NOMO-1 (cell line): ENCODE measurements at regions not wholly inside any gene's neighbourhood (a gene's known extent, or its start where the extent isn't known, plus 50 kb on each side); places are given as distances from the start of the nearest gene placed in this dataset.

Source experiments
- DNase-seq, 2 experiments: peaks; one replicate each; lab custom pipeline; 2025; ENCODE audit not compliant: unreplicated experiment in 2 of 2; lab: John Stamatoyannopoulos, UW

GRCh38 chr3:147924755-147925154 lies 515.6 kb downstream of the ZIC1 start:
- DNase-seq = no peak

GRCh38 chr3:147925272-147925671 lies 516.1 kb downstream of the ZIC1 start:
- DNase-seq = no peak

GRCh38 chr3:147930232-147930807 lies 521.2 kb downstream of the ZIC1 start:
- no peak for DNase-seq

GRCh38 chr3:147934451-147935180 lies 525.5 kb downstream of the ZIC1 start:
- DNase-seq = no peak

- DNase-seq = no peak
These were observed 528.2 kb downstream of the ZIC1 start for GRCh38 chr3:147937341-147937740.

- DNase-seq = no peak
These were observed 528.7 kb downstream of the ZIC1 start for GRCh38 chr3:147937891-147938290.

GRCh38 chr3:147939425-147939824 lies 530.3 kb downstream of the ZIC1 start:
- DNase-seq = no peak

- DNase-seq = no peak
These were observed 530.7 kb downstream of the ZIC1 start for GRCh38 chr3:147939839-147940238.

GRCh38 chr3:147940405-147941193 lies 531.4 kb downstream of the ZIC1 start:
- no peak for DNase-seq

- DNase-seq = no peak
These were observed 532.8 kb downstream of the ZIC1 start for GRCh38 chr3:147941969-147942368.

GRCh38 chr3:147943265-147943945 lies 534.2 kb downstream of the ZIC1 start:
- DNase-seq = no peak

- peak; percentile 10 to 12 for DNase-seq
These were observed 536.9 kb downstream of the ZIC1 start for GRCh38 chr3:147945968-147946519.

- DNase-seq = no peak
These were observed 547.5 kb downstream of the ZIC1 start for GRCh38 chr3:147956615-147957014.

- no peak for DNase-seq
These were observed 549.6 kb downstream of the ZIC1 start for GRCh38 chr3:147958754-147959153.

GRCh38 chr3:147960786-147961185 lies 551.6 kb downstream of the ZIC1 start:
- DNase-seq = no peak

- no peak for DNase-seq
These were observed 553.4 kb downstream of the ZIC1 start for GRCh38 chr3:147962408-147963164.

GRCh38 chr3:147963711-147964110 lies 554.5 kb downstream of the ZIC1 start:
- DNase-seq = no peak

GRCh38 chr3:147975165-147975564 lies 566.0 kb downstream of the ZIC1 start:
- no peak for DNase-seq

- no peak for DNase-seq
These were observed 567.8 kb downstream of the ZIC1 start for GRCh38 chr3:147977001-147977400.

GRCh38 chr3:147987549-147987948 lies 578.4 kb downstream of the ZIC1 start:
- no peak for DNase-seq
